ENCODE measurements at regions not wholly inside any gene's neighbourhood (a gene's known extent, or its start where the extent isn't known, plus 50 kb on each side); places are given as distances from the start of the nearest gene placed in this dataset.
A peak's percentile ranks its signal among the peaks of the same experiment; 100 is the strongest.

DNA sequence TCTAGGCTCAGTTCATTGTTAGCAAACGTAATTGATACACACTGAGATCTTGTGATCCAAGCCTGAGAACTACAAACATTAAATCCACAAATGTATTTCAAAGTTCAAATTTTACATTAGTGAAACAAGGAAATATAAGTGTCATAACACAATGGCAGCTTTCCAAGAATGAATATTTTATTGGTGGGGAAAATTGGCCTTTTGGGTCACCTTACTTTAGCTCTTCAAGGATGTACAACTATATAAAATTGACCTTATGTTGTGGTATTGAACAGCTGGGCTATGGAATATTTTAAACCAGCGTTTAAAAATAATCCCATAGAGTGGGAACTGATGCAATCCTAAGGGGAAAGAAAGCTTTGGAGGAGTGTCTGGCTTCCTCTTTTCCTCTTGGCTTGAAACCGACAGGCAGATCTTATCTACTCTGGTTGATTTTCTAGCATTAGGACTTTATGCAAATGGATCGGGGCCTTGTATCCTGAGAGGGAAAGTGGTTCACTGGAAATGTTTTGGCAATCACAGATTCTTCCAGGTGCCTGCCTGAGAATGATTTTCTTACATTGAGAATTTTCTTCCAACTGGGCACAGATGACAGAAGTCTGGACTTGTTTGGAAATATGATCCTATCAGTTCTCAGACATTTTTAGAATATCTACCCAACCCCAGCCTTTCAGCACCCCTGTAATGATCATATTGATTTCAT lies 184.8 kb upstream of the ECI2 start:
- H3K27me3 ChIP-seq (ENCODE audit: low read length): no peaks in the 10 kb centered on the region
- POLR2A ChIA-PET (ENCODE audit: unreplicated experiment): interaction anchor here (0.7 to 1.4 kb wide), 2 partner anchors 32 to 33 kb away, joined by 4 to 5 read pairs; no protein-coding TSS in a partner anchor
- DNase-seq (peak; percentile 83), ATAC-seq (peak; percentile 40)
- TF ChIP-seq, protein P1, sequence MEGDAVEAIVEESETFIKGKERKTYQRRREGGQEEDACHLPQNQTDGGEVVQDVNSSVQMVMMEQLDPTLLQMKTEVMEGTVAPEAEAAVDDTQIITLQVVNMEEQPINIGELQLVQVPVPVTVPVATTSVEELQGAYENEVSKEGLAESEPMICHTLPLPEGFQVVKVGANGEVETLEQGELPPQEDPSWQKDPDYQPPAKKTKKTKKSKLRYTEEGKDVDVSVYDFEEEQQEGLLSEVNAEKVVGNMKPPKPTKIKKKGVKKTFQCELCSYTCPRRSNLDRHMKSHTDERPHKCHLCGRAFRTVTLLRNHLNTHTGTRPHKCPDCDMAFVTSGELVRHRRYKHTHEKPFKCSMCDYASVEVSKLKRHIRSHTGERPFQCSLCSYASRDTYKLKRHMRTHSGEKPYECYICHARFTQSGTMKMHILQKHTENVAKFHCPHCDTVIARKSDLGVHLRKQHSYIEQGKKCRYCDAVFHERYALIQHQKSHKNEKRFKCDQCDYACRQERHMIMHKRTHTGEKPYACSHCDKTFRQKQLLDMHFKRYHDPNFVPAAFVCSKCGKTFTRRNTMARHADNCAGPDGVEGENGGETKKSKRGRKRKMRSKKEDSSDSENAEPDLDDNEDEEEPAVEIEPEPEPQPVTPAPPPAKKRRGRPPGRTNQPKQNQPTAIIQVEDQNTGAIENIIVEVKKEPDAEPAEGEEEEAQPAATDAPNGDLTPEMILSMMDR (conservative IDR thresholded peaks at IDR 0.05; ENCODE audit: low read depth, low read length): no peak
- TF ChIP-seq EZH2 (IDR thresholded peaks at IDR 0.05; ENCODE audit: low read length, unreplicated experiment) (no peak), EZH2phosphoT487 (IDR thresholded peaks at IDR 0.05; ENCODE audit: borderline replicate concordance, low read length) (no peak)
- no peaks in the 10 kb centered on the region for H3K9me2 ChIP-seq (replicated peaks; ENCODE audit: low read length)
- no peaks in the 10 kb centered on the region for H3K79me2 ChIP-seq (ENCODE audit: low read length)
- no peaks in the 10 kb centered on the region for H4K20me1 ChIP-seq (ENCODE audit: low read length)
- H3K36me3 ChIP-seq (ENCODE audit: low read depth, low read length): no peaks in the 10 kb centered on the region
- H3K4me3 ChIP-seq (ENCODE audit: low read length): peak overlapping the region; percentile 20; the same call in 1 of the 2 replicates
- CTCF ChIA-PET: no interaction called here
- H3K4me1 ChIP-seq (ENCODE audit: insufficient read depth, low read length): peaks cover 60% of the 10 kb centered on the region
- intact Hi-C loops (cut with micrococcal nuclease): loop anchor here (1.0 to 10.0 kb wide), 4 partner anchors 31 to 455 kb away; partner anchors contain the start of gene CDYL
- H2AFZ ChIP-seq (ENCODE audit: low read length): no peak overlapping the region
- peak overlapping the region; percentile 73 for H3K4me2 ChIP-seq (ENCODE audit: low read length)
- H3K9me3 ChIP-seq (ENCODE audit: low read length): no peaks in the 10 kb centered on the region
- peaks cover 11% of the 10 kb centered on the region for H3F3A ChIP-seq (ENCODE audit: low read length, unreplicated experiment)
- H3K9ac ChIP-seq (ENCODE audit: low read length): peak overlapping the region; percentile 74
- TSS peak; percentile 33 for BruUV-seq (replicated peaks)
- peak overlapping the region; percentile 94 for H3K27ac ChIP-seq (ENCODE audit: low read length)

DNA sequence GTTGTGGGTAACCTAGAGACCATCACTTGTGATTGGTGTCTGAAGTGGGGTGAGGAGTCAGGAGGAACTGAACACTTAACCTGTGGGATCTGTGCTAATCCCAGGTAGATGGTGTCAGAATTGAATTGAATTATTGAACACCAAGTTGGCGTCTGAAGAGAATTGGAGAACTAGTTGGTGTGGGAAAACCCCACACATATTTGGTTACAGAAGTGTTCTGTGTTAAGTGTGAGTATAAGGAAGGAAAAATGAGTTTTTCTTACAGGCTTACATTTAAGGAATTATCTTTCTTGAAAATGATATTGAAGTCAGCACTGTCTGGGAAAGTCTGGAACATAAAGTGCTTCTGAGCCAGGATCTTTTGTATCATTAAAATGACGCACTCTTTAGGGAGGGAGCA lies 182.9 kb upstream of the ECI2 start:
- CTCF ChIA-PET: no interaction called here
- POLR2A ChIA-PET (ENCODE audit: unreplicated experiment): no interaction called here
- no TSS peak for BruUV-seq (replicated peaks)
- H3K36me3 ChIP-seq (ENCODE audit: low read depth, low read length): no peaks in the 10 kb centered on the region
- H3K4me3 ChIP-seq (ENCODE audit: low read length): no peak overlapping the region
- H3K9me3 ChIP-seq (ENCODE audit: low read length): no peaks in the 10 kb centered on the region
- DNase-seq: no peak
- H3K27me3 ChIP-seq (ENCODE audit: low read length): no peaks in the 10 kb centered on the region
- no peaks in the 10 kb centered on the region for H4K20me1 ChIP-seq (ENCODE audit: low read length)
- H2AFZ ChIP-seq (ENCODE audit: low read length): no peak overlapping the region
- H3F3A ChIP-seq (ENCODE audit: low read length, unreplicated experiment): peaks cover 15% of the 10 kb centered on the region
- no peak overlapping the region for H3K4me2 ChIP-seq (ENCODE audit: low read length)
- TF ChIP-seq, protein P1 (conservative IDR thresholded peaks at IDR 0.05; ENCODE audit: low read depth, low read length): no peak
- TF ChIP-seq EZH2phosphoT487 (IDR thresholded peaks at IDR 0.05; ENCODE audit: borderline replicate concordance, low read length) (no peak), EZH2 (IDR thresholded peaks at IDR 0.05; ENCODE audit: low read length, unreplicated experiment) (no peak)
- no peak for ATAC-seq
- no peaks in the 10 kb centered on the region for H3K9me2 ChIP-seq (replicated peaks; ENCODE audit: low read length)
- peaks cover 64% of the 10 kb centered on the region for H3K4me1 ChIP-seq (ENCODE audit: insufficient read depth, low read length)
- H3K79me2 ChIP-seq (ENCODE audit: low read length): no peaks in the 10 kb centered on the region
- H3K27ac ChIP-seq (ENCODE audit: low read length): no peak overlapping the region
- H3K9ac ChIP-seq (ENCODE audit: low read length): no peak overlapping the region
- intact Hi-C loops (cut with micrococcal nuclease): loop anchor here (10.0 kb wide), 1 partner anchor 456 kb away; the partner anchor contains the start of gene CDYL

DNA sequence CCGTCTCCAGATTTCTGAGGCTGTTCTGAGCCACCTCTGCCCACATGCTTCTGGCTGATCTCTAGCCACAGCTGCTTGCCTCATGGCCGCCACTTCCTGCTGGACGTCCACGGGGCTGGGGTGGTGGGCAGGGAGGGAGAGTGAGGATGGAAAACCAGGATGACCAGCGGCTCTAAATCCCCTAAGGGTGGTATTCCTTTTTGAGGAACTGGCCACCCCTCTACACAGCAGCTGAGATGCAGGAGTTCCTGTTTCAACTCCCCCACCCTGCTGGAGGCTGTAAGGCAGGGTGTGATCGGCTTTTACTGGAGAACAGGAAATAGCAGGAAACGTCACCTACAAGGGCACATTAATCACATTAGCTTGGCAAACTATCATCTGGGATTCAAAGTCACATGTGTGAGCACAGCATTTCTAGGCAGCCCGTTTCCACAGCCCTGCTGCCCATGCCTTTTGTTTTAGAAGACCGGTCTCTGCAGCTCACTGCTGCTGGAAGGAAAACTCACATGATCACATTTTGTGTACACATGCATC lies 181.6 kb upstream of the ECI2 start:
- Histone ChIP-seq H4K20me1 (ENCODE audit: low read length) (no peaks in the 10 kb centered on the region), H3K4me3 (ENCODE audit: low read length) (no peak overlapping the region), H3K27ac (ENCODE audit: low read length) (peak overlapping the region; percentile 67), H3F3A (ENCODE audit: low read length, unreplicated experiment) (peaks cover 15% of the 10 kb centered on the region), H2AFZ (ENCODE audit: low read length) (peak overlapping the region; percentile 57), H3K4me1 (ENCODE audit: insufficient read depth, low read length) (peaks cover 59% of the 10 kb centered on the region), H3K9ac (ENCODE audit: low read length) (peak overlapping the region; percentile 52), H3K27me3 (ENCODE audit: low read length) (no peaks in the 10 kb centered on the region), H3K9me2 (replicated peaks; ENCODE audit: low read length) (no peaks in the 10 kb centered on the region), H3K36me3 (ENCODE audit: low read depth, low read length) (no peaks in the 10 kb centered on the region), H3K4me2 (ENCODE audit: low read length) (peak overlapping the region; percentile 45), H3K9me3 (ENCODE audit: low read length) (peaks cover 8% of the 10 kb centered on the region; the same call in 1 of the 2 replicates), H3K79me2 (ENCODE audit: low read length) (no peaks in the 10 kb centered on the region)
- ChIA-PET CTCF (no interaction called here), POLR2A (ENCODE audit: unreplicated experiment) (interaction anchor here (0.6 kb wide), 1 partner anchor 284 kb away, joined by 11 read pairs; no protein-coding TSS in a partner anchor)
- BruUV-seq (replicated peaks): no TSS peak
- TF ChIP-seq, protein P1 (conservative IDR thresholded peaks at IDR 0.05; ENCODE audit: low read depth, low read length): no peak
- TF ChIP-seq EZH2phosphoT487 (IDR thresholded peaks at IDR 0.05; ENCODE audit: borderline replicate concordance, low read length) (no peak), EZH2 (IDR thresholded peaks at IDR 0.05; ENCODE audit: low read length, unreplicated experiment) (no peak)
- intact Hi-C loops (cut with micrococcal nuclease): loop anchor here (10.0 kb wide), 1 partner anchor 458 kb away; the partner anchor contains the start of gene CDYL
- ATAC-seq (peak; percentile 59), DNase-seq (peak; percentile 83)
